ENCODE measurements at regions not wholly inside any gene's neighbourhood (a gene's known extent, or its start where the extent isn't known, plus 50 kb on each side); places are given as distances from the start of the nearest gene placed in this dataset.

DNA sequence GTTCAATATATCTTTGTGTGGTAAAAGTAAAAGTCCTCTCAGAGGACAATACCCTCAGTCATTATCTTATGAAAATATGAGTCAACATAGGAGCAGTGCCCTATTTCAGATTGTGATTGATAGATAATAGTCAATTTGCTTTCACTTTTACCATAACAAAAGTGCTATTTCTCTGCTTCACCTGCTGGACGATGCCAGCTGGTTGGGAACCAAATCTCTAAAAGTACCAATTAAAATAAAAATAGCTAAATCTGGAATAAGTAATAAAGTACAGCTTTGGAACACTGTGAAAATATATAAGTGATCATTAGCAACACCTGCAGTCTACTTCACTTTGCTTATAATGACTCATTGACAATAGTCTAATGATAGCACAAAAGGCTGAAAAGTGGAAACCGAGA lies 390.3 kb upstream of the AGTR1 start:
- ATAC-seq (no peak), DNase-seq (no peak)
- intact Hi-C loops (cut with DNase I), result no loop called here
- 55 to 84% (median 79%) methylated on average over 2 of the region's 2 CpGs for WGBS, 4 donors
- no peaks in the 10 kb centered on the region for H3K9me3 ChIP-seq
- no peak for TF ChIP-seq POLR2A (IDR thresholded peaks at IDR 0.05)
- TF ChIP-seq, protein P1, sequence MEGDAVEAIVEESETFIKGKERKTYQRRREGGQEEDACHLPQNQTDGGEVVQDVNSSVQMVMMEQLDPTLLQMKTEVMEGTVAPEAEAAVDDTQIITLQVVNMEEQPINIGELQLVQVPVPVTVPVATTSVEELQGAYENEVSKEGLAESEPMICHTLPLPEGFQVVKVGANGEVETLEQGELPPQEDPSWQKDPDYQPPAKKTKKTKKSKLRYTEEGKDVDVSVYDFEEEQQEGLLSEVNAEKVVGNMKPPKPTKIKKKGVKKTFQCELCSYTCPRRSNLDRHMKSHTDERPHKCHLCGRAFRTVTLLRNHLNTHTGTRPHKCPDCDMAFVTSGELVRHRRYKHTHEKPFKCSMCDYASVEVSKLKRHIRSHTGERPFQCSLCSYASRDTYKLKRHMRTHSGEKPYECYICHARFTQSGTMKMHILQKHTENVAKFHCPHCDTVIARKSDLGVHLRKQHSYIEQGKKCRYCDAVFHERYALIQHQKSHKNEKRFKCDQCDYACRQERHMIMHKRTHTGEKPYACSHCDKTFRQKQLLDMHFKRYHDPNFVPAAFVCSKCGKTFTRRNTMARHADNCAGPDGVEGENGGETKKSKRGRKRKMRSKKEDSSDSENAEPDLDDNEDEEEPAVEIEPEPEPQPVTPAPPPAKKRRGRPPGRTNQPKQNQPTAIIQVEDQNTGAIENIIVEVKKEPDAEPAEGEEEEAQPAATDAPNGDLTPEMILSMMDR (IDR thresholded peaks at IDR 0.05), result no peak
- no peaks in the 10 kb centered on the region for H3K4me1 ChIP-seq
- no peaks in the 10 kb centered on the region for H3K36me3 ChIP-seq
- no peak overlapping the region for H3K4me3 ChIP-seq
- no peak overlapping the region for H3K27ac ChIP-seq
- H3K27me3 ChIP-seq, result no peaks in the 10 kb centered on the region

DNA sequence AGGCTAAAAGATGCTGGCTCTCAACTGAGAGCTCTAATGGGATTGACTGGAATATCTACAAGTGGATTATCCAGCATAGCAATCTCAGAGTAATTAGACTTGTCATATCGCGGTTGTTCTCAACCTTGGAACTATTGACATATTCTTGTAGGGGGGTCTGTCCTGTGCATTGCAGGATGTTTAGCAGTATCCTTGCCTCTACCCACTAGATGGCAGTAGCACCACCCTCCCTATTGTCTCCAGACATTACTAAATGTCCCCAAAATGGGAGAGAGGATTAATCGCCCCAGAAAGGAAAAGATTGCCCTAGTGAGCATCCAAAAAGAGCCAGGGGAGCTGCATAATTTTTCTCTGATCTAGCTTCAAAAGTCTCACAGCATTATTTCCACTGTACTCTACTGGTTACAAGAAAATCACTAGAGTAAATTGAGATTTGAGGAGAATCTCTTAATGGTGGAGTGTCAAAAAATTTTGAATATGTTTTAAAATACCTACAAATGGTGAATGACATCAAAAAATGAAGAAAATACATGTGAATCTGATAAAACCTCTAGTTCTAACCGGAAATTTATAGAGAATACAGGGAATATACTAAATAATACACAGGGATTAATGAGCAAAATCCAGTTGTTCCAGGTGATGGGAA lies 388.2 kb upstream of the AGTR1 start:
- Histone ChIP-seq H3K27ac (no peak overlapping the region), H3K4me3 (no peak overlapping the region), H3K36me3 (no peaks in the 10 kb centered on the region), H3K9me3 (no peaks in the 10 kb centered on the region), H3K27me3 (no peaks in the 10 kb centered on the region), H3K4me1 (no peaks in the 10 kb centered on the region)
- WGBS, 4 donors, result 32 to 46% (median 33%) methylated on average over 4 of the region's 4 CpGs
- TF ChIP-seq POLR2A (IDR thresholded peaks at IDR 0.05), result no peak
- TF ChIP-seq, protein P1 (IDR thresholded peaks at IDR 0.05), result peak in 11 of 12 donors; percentile 16 to 61 (median 39)
- ATAC-seq (no peak), DNase-seq (no peak)
- intact Hi-C loops (cut with DNase I), result no loop called here

DNA sequence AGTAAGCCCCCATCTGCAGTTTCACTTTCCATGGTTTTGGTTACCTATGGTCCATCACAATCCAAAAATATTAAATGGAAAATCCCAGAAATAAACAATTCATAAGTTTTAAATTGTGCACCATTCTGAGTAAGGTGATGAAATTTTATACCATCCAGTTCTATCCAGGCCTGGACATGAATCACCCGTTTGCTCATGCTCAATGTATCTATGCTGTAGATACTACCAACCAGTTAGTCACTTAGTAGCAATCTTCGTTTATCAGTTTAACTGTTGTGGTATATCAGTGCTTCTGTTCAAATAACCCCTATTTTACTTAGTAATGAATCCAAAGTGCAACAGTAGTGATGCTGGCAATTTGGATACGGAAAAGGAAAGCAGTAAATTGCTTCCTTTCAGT lies 381.9 kb upstream of the AGTR1 start:
- no peaks in the 10 kb centered on the region for H3K36me3 ChIP-seq
- no peak overlapping the region for H3K4me3 ChIP-seq
- H3K27ac ChIP-seq, result no peak overlapping the region
- intact Hi-C loops (cut with DNase I), result no loop called here
- WGBS, 4 donors, result 78 to 85% (median 82%) methylated on average over 3 of the region's 3 CpGs
- no peaks in the 10 kb centered on the region for H3K27me3 ChIP-seq
- H3K9me3 ChIP-seq, result peaks cover 0 to 7% (median 0%) of the 10 kb centered on the region in 12 donors
- DNase-seq, result no peak
- TF ChIP-seq, protein P1 (IDR thresholded peaks at IDR 0.05), result no peak
- TF ChIP-seq POLR2A (IDR thresholded peaks at IDR 0.05), result no peak
- no peak for ATAC-seq
- H3K4me1 ChIP-seq, result peaks cover 0 to 6% (median 0%) of the 10 kb centered on the region in 12 donors

DNA sequence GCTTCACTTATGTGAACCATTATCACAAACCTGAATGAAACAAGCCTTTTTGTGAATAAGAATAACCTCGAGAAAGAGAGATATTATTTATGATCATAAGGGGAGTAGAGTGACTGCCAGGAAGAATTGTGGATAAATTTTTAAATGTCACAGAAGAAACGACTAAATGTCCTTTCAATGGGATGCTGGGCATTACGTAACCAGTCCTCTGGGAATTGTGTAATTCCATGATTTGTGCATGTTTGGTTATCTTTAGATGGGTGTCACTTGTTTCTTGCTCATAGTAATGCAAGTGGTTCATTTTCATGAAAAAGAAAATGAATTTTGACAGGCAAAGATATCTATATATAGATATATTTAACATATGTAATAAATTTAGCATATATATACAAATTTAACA lies 379.5 kb upstream of the AGTR1 start:
- H3K27ac ChIP-seq, result no peak overlapping the region
- H3K4me3 ChIP-seq, result no peak overlapping the region
- H3K9me3 ChIP-seq, result peaks cover 0 to 7% (median 0%) of the 10 kb centered on the region in 12 donors
- 64 to 73% (median 68%) methylated on average over 3 of the region's 3 CpGs for WGBS, 4 donors
- intact Hi-C loops (cut with DNase I), result no loop called here
- H3K27me3 ChIP-seq, result no peaks in the 10 kb centered on the region
- DNase-seq, result no peak
- ATAC-seq, result no peak
- no peak for TF ChIP-seq POLR2A (IDR thresholded peaks at IDR 0.05)
- TF ChIP-seq, protein P1 (IDR thresholded peaks at IDR 0.05), result no peak
- H3K4me1 ChIP-seq, result peaks cover 0 to 6% (median 0%) of the 10 kb centered on the region in 12 donors
- no peaks in the 10 kb centered on the region for H3K36me3 ChIP-seq
